SK-N-SH treated with all-trans-retinoic acid at 6 μM for 48 hours (cell line): ENCODE measurements at regions not wholly inside any gene's neighbourhood (a gene's known extent, or its start where the extent isn't known, plus 50 kb on each side); places are given as distances from the start of the nearest gene placed in this dataset.

Experiments
- ATAC-seq: fragments of 200-7000 bp; cut with Tn5 transposase; 3 replicates; pipeline ENCODE4 v1.9.1; 2020; ENCODE audit warnings: mild to moderate bottlenecking, moderate library complexity
- ARNTL ChIP-seq: fragments of 450-650 bp; formaldehyde crosslinking; IDR thresholded peaks from 2 replicates; pipeline ENCODE4 v1.5.0; 2020; ENCODE audit warnings: low read depth, mild to moderate bottlenecking, moderate library complexity, borderline replicate concordance
- BACH2 ChIP-seq: fragments of 250-450 bp; sonication (Bioruptor Pico); IDR thresholded peaks from 2 replicates; pipeline ENCODE4 v1.9.0; 2021; ENCODE audit warnings: mild to moderate bottlenecking, borderline replicate concordance
- CSDC2 ChIP-seq: fragments of 250-450 bp; sonication (Bioruptor Pico); IDR thresholded peaks from 2 replicates; pipeline ENCODE4 v1.5.0; 2020; ENCODE audit warnings: mild to moderate bottlenecking, moderate library complexity
- ESRRG ChIP-seq: fragments of 250-450 bp; sonication (Bioruptor Pico); IDR thresholded peaks from 2 replicates; pipeline ENCODE4 v1.6.1; 2021; ENCODE audit warnings: mild to moderate bottlenecking
- GLIS3 ChIP-seq: fragments of 250-450 bp; sonication (Bioruptor Pico); IDR thresholded peaks from 2 replicates; pipeline ENCODE4 v1.5.0; 2020; ENCODE audit warnings: mild to moderate bottlenecking, moderate library complexity
- ISL1 ChIP-seq: fragments of 250-450 bp; sonication (Bioruptor Pico); IDR thresholded peaks from 2 replicates; pipeline ENCODE4 v2.1.2; 2022; ENCODE audit warnings: mild to moderate bottlenecking, moderate library complexity
- OSR1 ChIP-seq: fragments of 250-450 bp; sonication (Bioruptor Pico); IDR thresholded peaks from 2 replicates; pipeline ENCODE4 v1.8.0; 2022; ENCODE audit warnings: moderate library complexity, mild to moderate bottlenecking, inconsistent platforms
- PPARA ChIP-seq: fragments of 250-450 bp; sonication (Bioruptor Pico); IDR thresholded peaks from 2 replicates; pipeline ENCODE4 v1.5.0; 2020; ENCODE audit warnings: mild to moderate bottlenecking, borderline replicate concordance
- RARB ChIP-seq: fragments of 250-450 bp; sonication (Bioruptor Pico); IDR thresholded peaks from 2 replicates; pipeline ENCODE4 v1.8.0; 2021; ENCODE audit warnings: mild to moderate bottlenecking, moderate library complexity
- TCF4 ChIP-seq: fragments of 250-450 bp; sonication (Bioruptor Pico); IDR thresholded peaks from 2 replicates; pipeline ENCODE4 v1.8.0; 2021; ENCODE audit warnings: mild to moderate bottlenecking, moderate library complexity, borderline replicate concordance
- TOX ChIP-seq: fragments of 250-450 bp; sonication (Bioruptor Pico); IDR thresholded peaks from 2 replicates; pipeline ENCODE4 v1.8.0; 2021; ENCODE audit warnings: mild to moderate bottlenecking, moderate library complexity, borderline replicate concordance
- ZC3H10 ChIP-seq: fragments of 250-450 bp; sonication (Bioruptor Pico); IDR thresholded peaks from 2 replicates; pipeline ENCODE4 v1.5.1; 2021; ENCODE audit warnings: mild to moderate bottlenecking, moderate library complexity
- ZNF70 ChIP-seq: fragments of 450-650 bp; formaldehyde crosslinking; IDR thresholded peaks from 2 replicates; pipeline ENCODE4 v1.5.0; 2020; ENCODE audit warnings: mild to moderate bottlenecking, moderate library complexity
- ZNF8 ChIP-seq: fragments of 450-650 bp; formaldehyde crosslinking; IDR thresholded peaks from 2 replicates; pipeline ENCODE4 v1.5.0; 2020; ENCODE audit warnings: mild to moderate bottlenecking, moderate library complexity
- TF ChIP-seq, protein P1 (sequence below): fragments of 250-450 bp; sonication (Bioruptor Pico); IDR thresholded peaks from 2 replicates; pipeline ENCODE4 v1.8.0; 2020; ENCODE audit warnings: mild to moderate bottlenecking, moderate library complexity, borderline replicate concordance
- TF ChIP-seq, protein P2 (sequence below): fragments of 250-450 bp; sonication (Bioruptor Pico); IDR thresholded peaks from 2 replicates; pipeline ENCODE4 v1.5.1; 2020; ENCODE audit warnings: low read depth, mild to moderate bottlenecking, moderate library complexity
- TF ChIP-seq, protein P3 (sequence below): fragments of 250-450 bp; sonication (Bioruptor Pico); IDR thresholded peaks from 2 replicates; pipeline ENCODE4 v1.5.0; 2020; ENCODE audit warnings: mild to moderate bottlenecking, moderate library complexity
- TF ChIP-seq, protein P4 (sequence below): fragments of 250-450 bp; sonication (Bioruptor Pico); IDR thresholded peaks from 2 replicates; pipeline ENCODE4 v1.8.0; 2021; ENCODE audit warnings: low read depth, mild to moderate bottlenecking, moderate library complexity, borderline replicate concordance
- TF ChIP-seq, protein P5 (sequence below): fragments of 250-450 bp; sonication (Bioruptor Pico); IDR thresholded peaks from 2 replicates; pipeline ENCODE4 v1.5.1; 2021; ENCODE audit warnings: mild to moderate bottlenecking, moderate library complexity

DNA sequence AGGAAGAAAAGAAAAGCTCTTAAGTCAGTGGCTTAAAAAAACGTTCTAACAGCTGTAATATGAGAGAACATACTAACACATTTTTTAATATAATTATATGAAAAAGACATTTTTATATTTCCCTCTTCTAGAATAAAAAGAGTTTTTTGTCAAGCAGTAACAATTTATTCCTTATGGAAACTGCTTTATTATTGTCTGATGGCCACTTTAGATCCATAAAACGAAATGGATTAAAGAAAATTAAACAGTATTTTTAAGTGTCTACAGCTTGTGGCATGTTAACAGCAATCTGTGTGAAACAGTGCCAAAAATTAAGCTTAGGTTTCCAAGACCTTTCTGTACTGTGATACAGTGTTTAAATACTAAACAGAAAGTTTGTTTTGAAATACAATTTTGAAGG is 55.5 kb upstream of the TENM3 start:
- TF ChIP-seq, protein P1, sequence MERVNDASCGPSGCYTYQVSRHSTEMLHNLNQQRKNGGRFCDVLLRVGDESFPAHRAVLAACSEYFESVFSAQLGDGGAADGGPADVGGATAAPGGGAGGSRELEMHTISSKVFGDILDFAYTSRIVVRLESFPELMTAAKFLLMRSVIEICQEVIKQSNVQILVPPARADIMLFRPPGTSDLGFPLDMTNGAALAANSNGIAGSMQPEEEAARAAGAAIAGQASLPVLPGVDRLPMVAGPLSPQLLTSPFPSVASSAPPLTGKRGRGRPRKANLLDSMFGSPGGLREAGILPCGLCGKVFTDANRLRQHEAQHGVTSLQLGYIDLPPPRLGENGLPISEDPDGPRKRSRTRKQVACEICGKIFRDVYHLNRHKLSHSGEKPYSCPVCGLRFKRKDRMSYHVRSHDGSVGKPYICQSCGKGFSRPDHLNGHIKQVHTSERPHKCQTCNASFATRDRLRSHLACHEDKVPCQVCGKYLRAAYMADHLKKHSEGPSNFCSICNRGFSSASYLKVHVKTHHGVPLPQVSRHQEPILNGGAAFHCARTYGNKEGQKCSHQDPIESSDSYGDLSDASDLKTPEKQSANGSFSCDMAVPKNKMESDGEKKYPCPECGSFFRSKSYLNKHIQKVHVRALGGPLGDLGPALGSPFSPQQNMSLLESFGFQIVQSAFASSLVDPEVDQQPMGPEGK (CRISPR knock-in tag) = no peak
- TF ChIP-seq, protein P2, sequence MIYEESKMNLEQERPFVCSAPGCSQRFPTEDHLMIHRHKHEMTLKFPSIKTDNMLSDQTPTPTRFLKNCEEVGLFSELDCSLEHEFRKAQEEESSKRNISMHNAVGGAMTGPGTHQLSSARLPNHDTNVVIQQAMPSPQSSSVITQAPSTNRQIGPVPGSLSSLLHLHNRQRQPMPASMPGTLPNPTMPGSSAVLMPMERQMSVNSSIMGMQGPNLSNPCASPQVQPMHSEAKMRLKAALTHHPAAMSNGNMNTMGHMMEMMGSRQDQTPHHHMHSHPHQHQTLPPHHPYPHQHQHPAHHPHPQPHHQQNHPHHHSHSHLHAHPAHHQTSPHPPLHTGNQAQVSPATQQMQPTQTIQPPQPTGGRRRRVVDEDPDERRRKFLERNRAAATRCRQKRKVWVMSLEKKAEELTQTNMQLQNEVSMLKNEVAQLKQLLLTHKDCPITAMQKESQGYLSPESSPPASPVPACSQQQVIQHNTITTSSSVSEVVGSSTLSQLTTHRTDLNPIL (CRISPR knock-in tag) = no peak
- TF ChIP-seq RARB (no peak), ZC3H10 (CRISPR knock-in tag) (no peak), OSR1 (no peak), TOX (CRISPR knock-in tag) (no peak), ESRRG (CRISPR knock-in tag) (no peak), ARNTL (CRISPR knock-in tag) (no peak), PPARA (CRISPR knock-in tag) (no peak), CSDC2 (CRISPR knock-in tag) (no peak), ZNF8 (CRISPR knock-in tag) (no peak), GLIS3 (CRISPR knock-in tag) (no peak), ISL1 (CRISPR knock-in tag) (no peak)
- TF ChIP-seq, protein P3, sequence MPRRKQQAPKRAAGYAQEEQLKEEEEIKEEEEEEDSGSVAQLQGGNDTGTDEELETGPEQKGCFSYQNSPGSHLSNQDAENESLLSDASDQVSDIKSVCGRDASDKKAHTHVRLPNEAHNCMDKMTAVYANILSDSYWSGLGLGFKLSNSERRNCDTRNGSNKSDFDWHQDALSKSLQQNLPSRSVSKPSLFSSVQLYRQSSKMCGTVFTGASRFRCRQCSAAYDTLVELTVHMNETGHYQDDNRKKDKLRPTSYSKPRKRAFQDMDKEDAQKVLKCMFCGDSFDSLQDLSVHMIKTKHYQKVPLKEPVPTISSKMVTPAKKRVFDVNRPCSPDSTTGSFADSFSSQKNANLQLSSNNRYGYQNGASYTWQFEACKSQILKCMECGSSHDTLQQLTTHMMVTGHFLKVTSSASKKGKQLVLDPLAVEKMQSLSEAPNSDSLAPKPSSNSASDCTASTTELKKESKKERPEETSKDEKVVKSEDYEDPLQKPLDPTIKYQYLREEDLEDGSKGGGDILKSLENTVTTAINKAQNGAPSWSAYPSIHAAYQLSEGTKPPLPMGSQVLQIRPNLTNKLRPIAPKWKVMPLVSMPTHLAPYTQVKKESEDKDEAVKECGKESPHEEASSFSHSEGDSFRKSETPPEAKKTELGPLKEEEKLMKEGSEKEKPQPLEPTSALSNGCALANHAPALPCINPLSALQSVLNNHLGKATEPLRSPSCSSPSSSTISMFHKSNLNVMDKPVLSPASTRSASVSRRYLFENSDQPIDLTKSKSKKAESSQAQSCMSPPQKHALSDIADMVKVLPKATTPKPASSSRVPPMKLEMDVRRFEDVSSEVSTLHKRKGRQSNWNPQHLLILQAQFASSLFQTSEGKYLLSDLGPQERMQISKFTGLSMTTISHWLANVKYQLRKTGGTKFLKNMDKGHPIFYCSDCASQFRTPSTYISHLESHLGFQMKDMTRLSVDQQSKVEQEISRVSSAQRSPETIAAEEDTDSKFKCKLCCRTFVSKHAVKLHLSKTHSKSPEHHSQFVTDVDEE (CRISPR knock-in tag) = no peak
- TF ChIP-seq, protein P4, sequence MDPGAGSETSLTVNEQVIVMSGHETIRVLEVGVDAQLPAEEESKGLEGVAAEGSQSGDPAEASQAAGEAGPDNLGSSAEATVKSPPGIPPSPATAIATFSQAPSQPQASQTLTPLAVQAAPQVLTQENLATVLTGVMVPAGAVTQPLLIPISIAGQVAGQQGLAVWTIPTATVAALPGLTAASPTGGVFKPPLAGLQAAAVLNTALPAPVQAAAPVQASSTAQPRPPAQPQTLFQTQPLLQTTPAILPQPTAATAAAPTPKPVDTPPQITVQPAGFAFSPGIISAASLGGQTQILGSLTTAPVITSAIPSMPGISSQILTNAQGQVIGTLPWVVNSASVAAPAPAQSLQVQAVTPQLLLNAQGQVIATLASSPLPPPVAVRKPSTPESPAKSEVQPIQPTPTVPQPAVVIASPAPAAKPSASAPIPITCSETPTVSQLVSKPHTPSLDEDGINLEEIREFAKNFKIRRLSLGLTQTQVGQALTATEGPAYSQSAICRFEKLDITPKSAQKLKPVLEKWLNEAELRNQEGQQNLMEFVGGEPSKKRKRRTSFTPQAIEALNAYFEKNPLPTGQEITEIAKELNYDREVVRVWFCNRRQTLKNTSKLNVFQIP (CRISPR knock-in tag) = no peak
- ATAC-seq = no peak

DNA sequence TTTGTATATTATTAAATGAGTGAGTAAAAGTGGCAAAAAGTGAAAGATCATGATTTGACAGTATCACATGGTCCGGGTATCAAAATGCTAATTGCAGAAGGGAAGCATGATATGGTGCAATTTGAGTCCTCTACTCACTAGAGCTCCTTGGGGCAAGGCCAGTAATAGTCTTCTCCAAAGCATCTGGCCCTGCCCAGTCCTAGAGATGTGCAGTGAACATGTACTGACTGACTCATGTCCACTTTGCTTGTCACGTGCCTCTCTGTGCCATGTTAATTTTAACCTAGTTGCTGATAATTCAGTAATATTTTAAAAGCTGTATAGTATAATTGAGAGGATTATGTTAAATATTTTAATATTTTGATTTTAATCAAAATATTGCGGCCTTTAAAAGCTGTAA is 54.6 kb upstream of the TENM3 start:
- ATAC-seq = no peak

More for the DNA sequence above, 54.6 kb upstream of the TENM3 start:
- no peak for TF ChIP-seq ESRRG (CRISPR knock-in tag)
- no peak for TF ChIP-seq GLIS3 (CRISPR knock-in tag)
- TF ChIP-seq, protein P1 (CRISPR knock-in tag) = no peak
- TF ChIP-seq, protein P2 (CRISPR knock-in tag) = no peak
- TF ChIP-seq BACH2 (CRISPR knock-in tag) = no peak
- TF ChIP-seq TCF4 (CRISPR knock-in tag) = no peak
- TF ChIP-seq ARNTL (CRISPR knock-in tag) = no peak
- no peak for TF ChIP-seq ZNF8 (CRISPR knock-in tag)
- TF ChIP-seq, protein P5, sequence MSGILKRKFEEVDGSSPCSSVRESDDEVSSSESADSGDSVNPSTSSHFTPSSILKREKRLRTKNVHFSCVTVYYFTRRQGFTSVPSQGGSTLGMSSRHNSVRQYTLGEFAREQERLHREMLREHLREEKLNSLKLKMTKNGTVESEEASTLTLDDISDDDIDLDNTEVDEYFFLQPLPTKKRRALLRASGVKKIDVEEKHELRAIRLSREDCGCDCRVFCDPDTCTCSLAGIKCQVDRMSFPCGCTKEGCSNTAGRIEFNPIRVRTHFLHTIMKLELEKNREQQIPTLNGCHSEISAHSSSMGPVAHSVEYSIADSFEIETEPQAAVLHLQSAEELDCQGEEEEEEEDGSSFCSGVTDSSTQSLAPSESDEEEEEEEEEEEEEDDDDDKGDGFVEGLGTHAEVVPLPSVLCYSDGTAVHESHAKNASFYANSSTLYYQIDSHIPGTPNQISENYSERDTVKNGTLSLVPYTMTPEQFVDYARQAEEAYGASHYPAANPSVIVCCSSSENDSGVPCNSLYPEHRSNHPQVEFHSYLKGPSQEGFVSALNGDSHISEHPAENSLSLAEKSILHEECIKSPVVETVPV (CRISPR knock-in tag) = no peak
- no peak for TF ChIP-seq ZNF70 (CRISPR knock-in tag)
- TF ChIP-seq, all 23 proteins: peak for 0
